GM23338 (cell line): ENCODE measurements at regions not wholly inside any gene's neighbourhood (a gene's known extent, or its start where the extent isn't known, plus 50 kb on each side); places are given as distances from the start of the nearest gene placed in this dataset.

Experiments
- EZH2 ChIP-seq: fragments of 200-600 bp; sonication (generic); IDR thresholded peaks from one replicate; pipeline ENCODE4 v1.8.0; 2017; ENCODE audit warnings: antibody characterized with exemption, mild to moderate bottlenecking, low read depth; ENCODE audit not compliant: unreplicated experiment
- JUNB ChIP-seq: IDR thresholded peaks from one replicate; pipeline ENCODE4 v1.6.1; 2016; ENCODE audit warnings: antibody characterized with exemption; ENCODE audit not compliant: unreplicated experiment
- ZNF331 ChIP-seq: fragments of 250-450 bp; sonication (Bioruptor Pico); IDR thresholded peaks from 2 replicates; pipeline ENCODE4 v1.5.0; 2020; ENCODE audit warnings: low read depth, mild to moderate bottlenecking, moderate library complexity
- TF ChIP-seq, protein P1 (sequence below), 2 experiments: fragments of 200-600 bp in 1 of 2; sonication (generic) in 1 of 2; conservative IDR thresholded peaks; 2 replicates each; pipeline versions ENCODE4 v1.5.1 to v1.6.1; 2016 to 2017; ENCODE audit warnings: antibody characterized with exemption in 2 of 2, low read depth in 2 of 2, mild to moderate bottlenecking in 2 of 2, moderate library complexity in 1 of 2
- TF ChIP-seq, protein P2 (sequence below): IDR thresholded peaks from one replicate; pipeline ENCODE4 v1.6.1; 2018; ENCODE audit warnings: antibody characterized with exemption; ENCODE audit not compliant: unreplicated experiment

DNA sequence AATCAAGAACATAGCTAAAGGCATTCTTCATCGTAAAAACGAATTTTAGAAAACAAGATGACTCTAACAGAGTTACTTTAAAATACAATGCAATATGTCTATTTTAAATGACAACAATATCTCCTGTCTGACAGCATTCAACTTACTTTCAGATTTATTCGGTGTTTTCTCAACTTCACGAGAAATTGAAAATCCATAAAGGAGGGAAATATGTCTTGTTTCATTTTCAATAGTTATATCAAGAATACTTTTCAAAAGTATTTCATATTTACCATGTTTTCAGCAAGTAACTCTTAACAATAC is 254.8 kb downstream of the DAD1 start:
- TF ChIP-seq JUNB (no peak), EZH2 (no peak), ZNF331 (CRISPR knock-in tag) (no peak)
- TF ChIP-seq, protein P1, sequence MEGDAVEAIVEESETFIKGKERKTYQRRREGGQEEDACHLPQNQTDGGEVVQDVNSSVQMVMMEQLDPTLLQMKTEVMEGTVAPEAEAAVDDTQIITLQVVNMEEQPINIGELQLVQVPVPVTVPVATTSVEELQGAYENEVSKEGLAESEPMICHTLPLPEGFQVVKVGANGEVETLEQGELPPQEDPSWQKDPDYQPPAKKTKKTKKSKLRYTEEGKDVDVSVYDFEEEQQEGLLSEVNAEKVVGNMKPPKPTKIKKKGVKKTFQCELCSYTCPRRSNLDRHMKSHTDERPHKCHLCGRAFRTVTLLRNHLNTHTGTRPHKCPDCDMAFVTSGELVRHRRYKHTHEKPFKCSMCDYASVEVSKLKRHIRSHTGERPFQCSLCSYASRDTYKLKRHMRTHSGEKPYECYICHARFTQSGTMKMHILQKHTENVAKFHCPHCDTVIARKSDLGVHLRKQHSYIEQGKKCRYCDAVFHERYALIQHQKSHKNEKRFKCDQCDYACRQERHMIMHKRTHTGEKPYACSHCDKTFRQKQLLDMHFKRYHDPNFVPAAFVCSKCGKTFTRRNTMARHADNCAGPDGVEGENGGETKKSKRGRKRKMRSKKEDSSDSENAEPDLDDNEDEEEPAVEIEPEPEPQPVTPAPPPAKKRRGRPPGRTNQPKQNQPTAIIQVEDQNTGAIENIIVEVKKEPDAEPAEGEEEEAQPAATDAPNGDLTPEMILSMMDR (conservative IDR thresholded peaks at IDR 0.05; ENCODE audit: low read depth in 2 of 2): no peak
- TF ChIP-seq, protein P2, sequence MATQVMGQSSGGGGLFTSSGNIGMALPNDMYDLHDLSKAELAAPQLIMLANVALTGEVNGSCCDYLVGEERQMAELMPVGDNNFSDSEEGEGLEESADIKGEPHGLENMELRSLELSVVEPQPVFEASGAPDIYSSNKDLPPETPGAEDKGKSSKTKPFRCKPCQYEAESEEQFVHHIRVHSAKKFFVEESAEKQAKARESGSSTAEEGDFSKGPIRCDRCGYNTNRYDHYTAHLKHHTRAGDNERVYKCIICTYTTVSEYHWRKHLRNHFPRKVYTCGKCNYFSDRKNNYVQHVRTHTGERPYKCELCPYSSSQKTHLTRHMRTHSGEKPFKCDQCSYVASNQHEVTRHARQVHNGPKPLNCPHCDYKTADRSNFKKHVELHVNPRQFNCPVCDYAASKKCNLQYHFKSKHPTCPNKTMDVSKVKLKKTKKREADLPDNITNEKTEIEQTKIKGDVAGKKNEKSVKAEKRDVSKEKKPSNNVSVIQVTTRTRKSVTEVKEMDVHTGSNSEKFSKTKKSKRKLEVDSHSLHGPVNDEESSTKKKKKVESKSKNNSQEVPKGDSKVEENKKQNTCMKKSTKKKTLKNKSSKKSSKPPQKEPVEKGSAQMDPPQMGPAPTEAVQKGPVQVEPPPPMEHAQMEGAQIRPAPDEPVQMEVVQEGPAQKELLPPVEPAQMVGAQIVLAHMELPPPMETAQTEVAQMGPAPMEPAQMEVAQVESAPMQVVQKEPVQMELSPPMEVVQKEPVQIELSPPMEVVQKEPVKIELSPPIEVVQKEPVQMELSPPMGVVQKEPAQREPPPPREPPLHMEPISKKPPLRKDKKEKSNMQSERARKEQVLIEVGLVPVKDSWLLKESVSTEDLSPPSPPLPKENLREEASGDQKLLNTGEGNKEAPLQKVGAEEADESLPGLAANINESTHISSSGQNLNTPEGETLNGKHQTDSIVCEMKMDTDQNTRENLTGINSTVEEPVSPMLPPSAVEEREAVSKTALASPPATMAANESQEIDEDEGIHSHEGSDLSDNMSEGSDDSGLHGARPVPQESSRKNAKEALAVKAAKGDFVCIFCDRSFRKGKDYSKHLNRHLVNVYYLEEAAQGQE: no peak
